ENCODE measurements at regions not wholly inside any gene's neighbourhood (a gene's known extent, or its start where the extent isn't known, plus 50 kb on each side); places are given as distances from the start of the nearest gene placed in this dataset.

- TF ChIP-seq PRMT5 (CRISPR knock-in tag; IDR thresholded peaks at IDR 0.05) (no peak), EZH2 (IDR thresholded peaks at IDR 0.05; ENCODE audit: borderline replicate concordance, low read depth, low read length) (no peak), MYNN (IDR thresholded peaks at IDR 0.05) (no peak), MYNN (CRISPR knock-in tag; IDR thresholded peaks at IDR 0.05) (no peak), PHTF2 (CRISPR knock-in tag; IDR thresholded peaks at IDR 0.05) (no peak), CTCF (IDR thresholded peaks at IDR 0.05 in 2 of 3, conservative IDR thresholded peaks at IDR 0.05 in 1 of 3; ENCODE audit: insufficient read depth in 2 of 3, low read depth in 1 of 3, low read length in 3 of 3) (no peak), RBM15 (IDR thresholded peaks at IDR 0.05; ENCODE audit: insufficient read depth, low read length) (no peak)
Measured at GRCh38 chr15:98504998-98505397, 143.3 kb upstream of the IGF1R start.
